Activated naive CD4-positive, alpha-beta T cell treated with anti-CD3 and anti-CD28 coated beads for 36 hours (primary cell): ENCODE measurements at regions not wholly inside any gene's neighbourhood (a gene's known extent, or its start where the extent isn't known, plus 50 kb on each side); places are given as distances from the start of the nearest gene placed in this dataset.

Experiments
- CTCF ChIA-PET: fragments of 350-600 bp; sonication (Branson Sonifier 250); formaldehyde crosslinking; loops from one replicate; lab custom pipeline; 2021; ENCODE audit warnings: antibody characterized with exemption; lab: Charles Lee
- DNase-seq: peaks from one replicate; pipeline ENCODE4 v3.0.0-alpha.2; 2020
- H3K27ac Mint-ChIP-seq: one replicate; pipeline ENCODE4 v1.8.0; 2021; ENCODE audit warnings: mild to moderate bottlenecking, mixed read lengths
- H3K27me3 Mint-ChIP-seq: one replicate; pipeline ENCODE4 v1.8.0; 2021; ENCODE audit warnings: low read depth, mixed read lengths
- H3K36me3 Mint-ChIP-seq: one replicate; pipeline ENCODE4 v1.8.0; 2021; ENCODE audit warnings: low read depth, mixed read lengths
- H3K4me1 Mint-ChIP-seq: one replicate; pipeline ENCODE4 v1.8.0; 2021; ENCODE audit warnings: low read depth, mixed read lengths
- H3K4me3 Mint-ChIP-seq: one replicate; pipeline ENCODE4 v1.8.0; 2021; ENCODE audit warnings: mild to moderate bottlenecking, moderate library complexity, mixed read lengths
- H3K9me3 Mint-ChIP-seq: one replicate; pipeline ENCODE4 v1.8.0; 2021; ENCODE audit warnings: mixed read lengths
- intact Hi-C: fragments of 100-400 bp; cut with micrococcal nuclease; formaldehyde crosslinking; loops from one replicate; pipeline ENCODE4 v1.15.1; 2023

DNA sequence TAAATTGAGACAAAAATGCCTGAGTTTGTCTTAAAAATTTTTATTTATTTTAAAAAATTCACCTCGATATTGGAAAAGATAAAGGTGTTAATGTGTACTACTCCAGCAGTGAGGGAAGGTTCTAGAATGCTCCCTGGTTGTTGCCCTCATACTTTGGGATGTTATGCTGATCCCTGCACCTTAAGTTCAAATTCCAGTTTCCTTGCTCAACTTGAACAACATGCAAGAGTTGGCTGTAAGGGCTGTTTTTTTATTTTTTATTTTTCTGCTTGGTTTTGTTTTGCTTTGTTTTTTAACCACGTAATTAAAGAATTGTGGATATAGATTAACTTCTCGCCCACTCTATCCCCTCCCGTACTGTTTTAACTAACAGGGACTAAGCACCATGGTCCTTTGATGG is 158.7 kb upstream of the CITED2 start:
- no peaks in the 10 kb centered on the region for H3K9me3 Mint-ChIP-seq
- peaks cover 27% of the 10 kb centered on the region for H3K4me1 Mint-ChIP-seq
- no peaks in the 10 kb centered on the region for H3K36me3 Mint-ChIP-seq
- H3K27me3 Mint-ChIP-seq: no peaks in the 10 kb centered on the region
- intact Hi-C loops: no loop called here
- no peak for DNase-seq
- H3K4me3 Mint-ChIP-seq: no peak overlapping the region
- CTCF ChIA-PET: no interaction called here
- no peak overlapping the region for H3K27ac Mint-ChIP-seq

DNA sequence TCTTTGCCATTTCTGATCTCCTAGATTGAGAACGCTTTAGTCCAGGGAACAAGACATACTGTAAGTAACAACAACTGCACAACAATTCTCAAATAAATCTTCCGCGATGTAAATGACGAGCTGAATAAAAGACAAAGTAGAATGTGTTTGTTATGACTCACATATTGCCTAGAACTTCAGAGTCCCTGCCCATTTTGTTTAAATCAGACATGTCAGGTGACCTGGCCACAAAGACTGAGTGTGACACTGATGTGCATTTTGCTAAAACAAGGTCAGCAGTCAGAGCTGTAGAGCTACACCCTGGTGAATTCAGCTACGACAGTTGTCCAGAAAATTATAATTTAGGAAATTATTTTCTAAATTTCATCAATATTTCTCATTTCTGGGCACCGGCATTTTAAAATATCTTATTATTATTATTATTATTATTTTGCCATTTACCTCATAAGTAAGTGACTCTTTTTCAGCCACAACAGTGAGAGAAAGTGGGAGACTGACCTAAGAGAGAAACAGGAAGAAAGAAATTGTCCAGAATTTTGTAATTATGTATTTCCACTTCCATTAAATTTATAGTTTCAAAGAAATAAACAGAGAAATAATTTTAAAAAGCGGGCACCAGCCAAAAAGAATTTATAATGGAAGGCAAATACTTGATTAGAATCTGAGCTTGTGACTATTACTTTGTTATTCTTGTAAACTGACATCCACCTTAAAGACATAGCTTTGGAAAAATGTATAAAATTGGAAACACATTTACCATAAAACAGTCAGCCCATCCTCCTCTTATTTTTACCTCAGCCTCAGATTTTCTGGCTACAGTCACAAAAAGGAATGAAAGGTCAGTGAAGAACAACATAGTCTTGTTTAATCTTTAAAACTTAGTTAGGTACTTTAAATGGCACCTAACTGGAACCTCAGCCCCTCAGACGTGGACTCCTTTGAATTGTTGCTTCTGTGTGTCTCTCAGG is 157.0 kb upstream of the CITED2 start:
- intact Hi-C loops: no loop called here
- CTCF ChIA-PET: no interaction called here
- Mint-ChIP-seq H3K9me3 (no peaks in the 10 kb centered on the region), H3K27ac (no peak overlapping the region), H3K4me1 (peaks cover 31% of the 10 kb centered on the region), H3K36me3 (no peaks in the 10 kb centered on the region), H3K4me3 (no peak overlapping the region), H3K27me3 (peaks cover 9% of the 10 kb centered on the region)
- peak; percentile 11 for DNase-seq

DNA sequence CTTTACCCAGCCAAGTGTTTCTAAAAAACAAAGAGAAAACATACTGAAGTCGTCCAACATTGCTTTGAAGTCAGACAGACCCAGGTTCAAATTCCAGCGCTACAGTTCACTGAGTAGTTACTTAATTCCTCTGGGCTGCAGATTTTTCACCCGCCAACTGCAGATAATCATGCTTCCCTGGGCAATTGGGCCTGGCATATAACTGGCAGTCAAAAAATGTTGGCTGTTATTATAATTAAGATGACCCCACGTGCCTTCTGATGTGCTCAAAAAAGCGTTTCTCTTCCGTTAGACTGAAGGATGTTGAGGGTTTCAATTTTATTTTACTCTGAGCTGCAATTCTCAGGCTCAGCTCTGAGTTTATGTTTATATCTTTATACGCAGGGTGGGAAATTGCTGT is 156.1 kb upstream of the CITED2 start:
- no peak for DNase-seq
- intact Hi-C loops: no loop called here
- H3K9me3 Mint-ChIP-seq: no peaks in the 10 kb centered on the region
- no peak overlapping the region for H3K4me3 Mint-ChIP-seq
- H3K36me3 Mint-ChIP-seq: no peaks in the 10 kb centered on the region
- peaks cover 9% of the 10 kb centered on the region for H3K27me3 Mint-ChIP-seq
- H3K4me1 Mint-ChIP-seq: peaks cover 31% of the 10 kb centered on the region
- H3K27ac Mint-ChIP-seq: no peak overlapping the region
- CTCF ChIA-PET: no interaction called here

DNA sequence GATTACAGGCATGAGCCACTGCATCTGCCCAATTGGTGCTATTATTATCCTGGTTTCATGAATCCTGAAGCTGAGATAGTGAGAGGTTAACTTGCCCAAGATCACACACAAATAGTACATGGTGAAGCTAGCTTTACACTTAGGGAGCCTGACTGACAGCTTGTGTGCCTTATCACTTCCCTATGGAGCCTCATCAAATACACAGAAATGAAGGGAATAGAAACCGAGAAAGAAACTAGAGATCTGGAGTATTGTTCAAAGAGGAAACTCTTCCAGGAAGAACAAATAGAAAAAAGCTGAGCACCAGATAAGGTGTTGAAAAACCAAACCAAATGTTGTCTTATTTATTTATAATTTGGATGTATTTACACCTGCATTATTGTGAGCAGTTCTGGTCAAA is 155.0 kb upstream of the CITED2 start:
- intact Hi-C loops: no loop called here
- peaks cover 9% of the 10 kb centered on the region for H3K27me3 Mint-ChIP-seq
- H3K9me3 Mint-ChIP-seq: no peaks in the 10 kb centered on the region
- CTCF ChIA-PET: interaction anchor here (0.6 kb wide), 1 partner anchor 713 kb away, joined by 3 read pairs; no protein-coding TSS in a partner anchor
- H3K4me1 Mint-ChIP-seq: peaks cover 25% of the 10 kb centered on the region
- no peak for DNase-seq
- H3K36me3 Mint-ChIP-seq: no peaks in the 10 kb centered on the region
- no peak overlapping the region for H3K4me3 Mint-ChIP-seq
- H3K27ac Mint-ChIP-seq: no peak overlapping the region

DNA sequence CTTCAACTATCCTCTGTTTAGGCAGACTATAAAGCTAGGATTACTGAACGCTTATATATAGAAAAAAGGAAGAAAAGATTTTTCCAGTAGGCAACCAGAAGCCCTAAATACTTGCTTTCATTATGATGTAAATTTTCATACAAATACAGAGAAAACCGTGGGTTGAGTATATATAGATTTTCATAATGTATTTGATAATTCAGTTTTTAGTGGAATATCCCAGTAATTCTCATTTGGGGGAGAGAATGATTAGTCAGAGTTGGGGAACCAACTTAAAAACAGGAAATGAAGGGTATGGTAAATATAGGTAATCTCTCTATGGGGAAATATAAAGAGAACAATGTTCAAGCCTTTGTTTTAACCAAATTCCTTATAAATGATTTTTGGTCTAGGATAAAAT is 154.0 kb upstream of the CITED2 start:
- Mint-ChIP-seq H3K9me3 (no peaks in the 10 kb centered on the region), H3K4me1 (peaks cover 18% of the 10 kb centered on the region), H3K27me3 (peaks cover 11% of the 10 kb centered on the region), H3K27ac (no peak overlapping the region), H3K4me3 (no peak overlapping the region), H3K36me3 (no peaks in the 10 kb centered on the region)
- intact Hi-C loops: no loop called here
- CTCF ChIA-PET: no interaction called here
- no peak for DNase-seq

DNA sequence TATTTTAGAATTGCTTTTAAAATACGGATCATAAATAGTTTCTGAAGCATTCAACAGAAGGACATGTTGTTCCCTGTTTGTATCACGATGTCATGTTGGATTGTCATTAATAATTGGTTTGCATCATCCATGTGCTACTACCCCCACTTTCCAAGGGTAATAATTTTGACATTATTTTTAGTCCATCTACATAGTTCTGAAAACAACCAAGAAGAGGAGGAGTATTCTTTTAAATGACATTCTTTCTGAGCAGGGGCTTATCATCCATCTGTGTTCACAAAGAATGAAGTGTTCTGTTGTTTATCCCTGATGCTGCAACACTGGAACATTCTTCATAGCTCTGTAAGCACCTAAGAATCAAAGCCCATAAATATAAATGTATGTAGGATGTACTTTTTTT is 151.0 kb upstream of the CITED2 start:
- no peaks in the 10 kb centered on the region for H3K9me3 Mint-ChIP-seq
- intact Hi-C loops: no loop called here
- H3K27ac Mint-ChIP-seq: no peak overlapping the region
- H3K4me3 Mint-ChIP-seq: no peak overlapping the region
- peaks cover 23% of the 10 kb centered on the region for H3K4me1 Mint-ChIP-seq
- no peak for DNase-seq
- no peaks in the 10 kb centered on the region for H3K36me3 Mint-ChIP-seq
- H3K27me3 Mint-ChIP-seq: peaks cover 12% of the 10 kb centered on the region
- CTCF ChIA-PET: no interaction called here

DNA sequence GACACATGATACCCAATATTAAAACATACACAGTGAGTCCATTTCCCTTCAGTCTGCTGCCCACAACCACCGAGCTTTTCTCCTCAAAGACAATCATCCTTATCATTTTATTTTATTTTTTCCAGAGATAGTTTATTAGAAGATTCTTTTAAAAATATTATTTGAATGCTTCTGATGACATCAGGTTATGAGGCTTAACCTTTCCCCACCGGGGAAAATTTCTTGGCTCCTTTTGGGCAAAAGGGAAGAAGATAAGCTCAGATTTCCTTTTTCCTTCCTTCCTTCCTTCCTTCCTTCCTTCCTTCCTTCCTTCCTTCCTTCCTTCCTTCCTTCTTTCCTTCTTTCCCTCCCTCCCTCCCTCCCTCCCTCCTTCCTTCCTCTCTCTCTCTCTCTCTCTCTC is 149.5 kb upstream of the CITED2 start:
- CTCF ChIA-PET: interaction anchor here (1.1 kb wide), 1 partner anchor 13 kb away, joined by 3 read pairs; no protein-coding TSS in a partner anchor
- no peak overlapping the region for H3K27ac Mint-ChIP-seq
- intact Hi-C loops: no loop called here
- H3K27me3 Mint-ChIP-seq: peaks cover 12% of the 10 kb centered on the region
- H3K4me3 Mint-ChIP-seq: no peak overlapping the region
- no peak for DNase-seq
- H3K9me3 Mint-ChIP-seq: no peaks in the 10 kb centered on the region
- peaks cover 30% of the 10 kb centered on the region for H3K4me1 Mint-ChIP-seq
- H3K36me3 Mint-ChIP-seq: no peaks in the 10 kb centered on the region

DNA sequence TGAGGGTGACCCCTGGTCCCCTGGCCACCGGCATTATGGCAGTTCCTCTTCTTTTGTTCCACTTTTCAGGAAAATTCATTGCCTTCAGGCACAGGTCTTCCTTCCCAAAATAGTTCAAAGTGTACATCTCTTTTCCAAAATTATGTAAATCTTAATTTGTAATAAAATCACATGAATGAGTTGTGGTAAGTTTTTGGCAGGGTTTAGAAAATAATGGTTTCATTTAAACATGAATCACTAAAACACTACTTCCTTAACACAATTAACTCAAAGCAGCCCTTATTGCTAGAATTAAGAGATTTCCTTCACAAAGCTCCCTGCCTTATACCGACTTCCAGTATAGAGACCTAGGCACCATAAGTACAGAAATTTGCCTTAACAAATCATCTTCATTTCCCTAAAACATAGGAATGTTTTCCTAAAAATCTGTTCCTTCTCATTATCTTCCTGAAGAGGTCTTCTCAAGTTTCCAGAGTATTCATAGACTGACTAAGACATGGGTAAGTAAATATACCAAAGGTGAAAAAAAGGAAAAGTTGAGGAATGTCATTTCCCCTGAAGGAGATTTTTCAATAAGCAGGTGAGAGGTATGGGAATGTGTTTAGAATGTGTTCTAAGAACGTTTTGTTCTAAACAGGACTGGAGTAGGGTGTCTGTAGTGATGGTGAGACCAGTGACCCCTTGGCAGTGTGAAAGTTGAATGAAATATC is 148.2 kb upstream of the CITED2 start:
- Mint-ChIP-seq H3K36me3 (no peaks in the 10 kb centered on the region), H3K27me3 (peaks cover 12% of the 10 kb centered on the region), H3K4me1 (peaks cover 20% of the 10 kb centered on the region), H3K4me3 (no peak overlapping the region), H3K9me3 (no peaks in the 10 kb centered on the region), H3K27ac (no peak overlapping the region)
- intact Hi-C loops: no loop called here
- CTCF ChIA-PET: no interaction called here
- no peak for DNase-seq

DNA sequence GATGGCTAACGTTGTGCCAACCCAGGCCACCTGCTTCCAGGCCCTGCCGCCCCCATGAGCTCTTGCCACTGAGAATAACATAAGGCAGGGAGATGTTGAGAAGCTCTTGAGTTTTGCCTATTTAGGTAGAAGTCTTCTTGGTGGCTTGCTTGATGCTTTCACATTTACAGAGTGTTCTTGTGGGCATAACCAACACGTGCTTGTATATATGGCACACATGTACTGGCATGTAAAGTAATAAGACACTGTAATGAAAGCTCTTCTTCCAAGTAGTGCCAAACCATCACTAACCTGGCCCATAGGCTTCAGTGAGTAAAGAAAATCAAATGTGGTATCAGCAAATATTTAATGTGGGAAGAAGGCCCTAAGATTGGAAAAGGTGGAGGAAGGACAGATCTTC is 146.9 kb upstream of the CITED2 start:
- H3K36me3 Mint-ChIP-seq: no peaks in the 10 kb centered on the region
- peaks cover 20% of the 10 kb centered on the region for H3K4me1 Mint-ChIP-seq
- CTCF ChIA-PET: no interaction called here
- no peaks in the 10 kb centered on the region for H3K9me3 Mint-ChIP-seq
- H3K27me3 Mint-ChIP-seq: peaks cover 4% of the 10 kb centered on the region
- H3K27ac Mint-ChIP-seq: no peak overlapping the region
- DNase-seq: no peak
- no peak overlapping the region for H3K4me3 Mint-ChIP-seq
- intact Hi-C loops: no loop called here

DNA sequence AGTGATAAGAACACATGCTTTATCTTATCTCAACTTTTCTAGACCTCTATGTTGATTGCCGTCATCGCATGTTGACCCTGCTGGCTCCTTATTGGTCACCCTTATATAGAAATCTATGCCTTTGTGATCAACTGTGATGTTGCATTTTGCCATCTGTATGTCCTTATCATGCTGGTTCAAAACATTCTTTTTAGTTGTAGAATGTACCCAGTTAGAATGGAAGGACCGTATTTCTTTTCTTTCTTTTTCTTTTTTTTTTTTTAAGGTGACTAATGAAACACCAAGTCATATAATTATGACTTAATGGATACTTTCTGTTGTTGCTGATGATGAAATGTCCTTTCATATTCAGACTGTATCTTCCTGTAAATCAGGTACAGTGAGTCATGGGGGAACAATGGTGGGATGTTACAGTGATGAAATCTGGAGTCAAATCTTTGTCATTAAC is 145.9 kb upstream of the CITED2 start:
- H3K9me3 Mint-ChIP-seq: no peaks in the 10 kb centered on the region
- H3K27me3 Mint-ChIP-seq: peaks cover 4% of the 10 kb centered on the region
- no peak for DNase-seq
- no peak overlapping the region for H3K27ac Mint-ChIP-seq
- no peak overlapping the region for H3K4me3 Mint-ChIP-seq
- CTCF ChIA-PET: no interaction called here
- no peaks in the 10 kb centered on the region for H3K36me3 Mint-ChIP-seq
- peaks cover 21% of the 10 kb centered on the region for H3K4me1 Mint-ChIP-seq
- intact Hi-C loops: loop anchor here (1.0 kb wide), 1 partner anchor 20 kb away; no protein-coding TSS in a partner anchor

DNA sequence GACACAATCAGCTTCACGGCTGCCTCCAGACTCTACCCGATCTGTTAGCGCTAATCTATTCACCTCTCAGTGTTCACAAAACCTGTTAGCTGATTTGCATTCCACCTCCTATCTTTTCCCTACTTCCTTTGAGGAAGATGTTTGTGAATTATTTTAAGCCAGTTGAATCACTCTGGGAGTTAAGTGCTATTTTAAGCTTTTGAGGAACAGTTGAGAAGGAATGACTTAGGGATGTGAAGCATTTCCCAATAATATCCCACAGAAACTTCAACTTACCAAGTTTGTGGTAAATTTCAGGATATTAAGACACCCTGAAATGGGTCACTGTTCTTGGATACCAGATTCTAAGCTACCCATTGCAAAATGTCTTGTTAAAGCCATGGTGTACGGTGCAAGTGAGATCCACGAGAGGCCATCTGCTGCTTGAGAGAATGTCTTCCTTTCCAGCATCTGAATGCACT is 145.2 kb upstream of the CITED2 start:
- no peaks in the 10 kb centered on the region for H3K36me3 Mint-ChIP-seq
- DNase-seq: no peak
- peaks cover 23% of the 10 kb centered on the region for H3K4me1 Mint-ChIP-seq
- no peak overlapping the region for H3K4me3 Mint-ChIP-seq
- CTCF ChIA-PET: no interaction called here
- intact Hi-C loops: loop anchor here (1.0 kb wide), 1 partner anchor 21 kb away; no protein-coding TSS in a partner anchor
- H3K9me3 Mint-ChIP-seq: no peaks in the 10 kb centered on the region
- H3K27me3 Mint-ChIP-seq: peaks cover 4% of the 10 kb centered on the region
- no peak overlapping the region for H3K27ac Mint-ChIP-seq

DNA sequence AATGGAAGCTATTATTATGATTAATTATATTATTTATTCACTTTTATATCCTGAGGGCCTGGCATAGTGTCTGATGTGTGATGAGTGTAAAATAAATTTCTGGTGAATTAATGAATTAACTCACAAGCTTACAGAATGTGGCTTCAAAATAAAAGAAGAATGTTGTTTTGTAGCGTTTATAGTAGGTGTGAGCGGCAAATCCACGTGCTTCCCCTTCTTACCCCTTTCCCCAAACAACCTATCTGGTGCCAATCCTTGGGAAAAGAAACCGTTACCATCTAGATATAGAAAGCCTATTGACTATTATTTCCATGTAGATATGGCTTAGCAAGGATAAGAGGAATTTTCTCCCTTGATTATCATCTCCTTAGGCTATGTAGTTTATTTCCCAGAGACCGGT is 144.6 kb upstream of the CITED2 start:
- Mint-ChIP-seq H3K4me1 (peaks cover 23% of the 10 kb centered on the region), H3K36me3 (no peaks in the 10 kb centered on the region), H3K4me3 (no peak overlapping the region), H3K27ac (no peak overlapping the region), H3K9me3 (no peaks in the 10 kb centered on the region), H3K27me3 (peaks cover 2% of the 10 kb centered on the region)
- CTCF ChIA-PET: no interaction called here
- intact Hi-C loops: no loop called here
- DNase-seq: no peak
